H9 (cell line): ENCODE measurements at regions not wholly inside any gene's neighbourhood (a gene's known extent, or its start where the extent isn't known, plus 50 kb on each side); places are given as distances from the start of the nearest gene placed in this dataset.
A peak's percentile ranks its signal among the peaks of the same experiment; 100 is the strongest.

Experiments
- DNase-seq: peaks from one replicate; pipeline ENCODE4 v3.0.0-alpha.2; 2017
- H2AFZ ChIP-seq: one replicate; pipeline ENCODE4 v1.6.1; 2013; ENCODE audit warnings: mild to moderate bottlenecking, low read length, control low read depth, moderate library complexity
- H2AK5ac ChIP-seq: 2 replicates; pipeline ENCODE4 v1.6.1; 2013; ENCODE audit warnings: low read length, control low read depth, mixed read lengths; ENCODE audit not compliant: insufficient read length
- H2BK120ac ChIP-seq: one replicate; pipeline ENCODE4 v1.6.1; 2013; ENCODE audit warnings: low read depth, mild to moderate bottlenecking, low read length, control low read depth, inconsistent platforms; ENCODE audit not compliant: poor library complexity, severe bottlenecking
- H2BK12ac ChIP-seq: 2 replicates; pipeline ENCODE4 v1.6.1; 2013; ENCODE audit warnings: low read length, control low read depth, mixed read lengths, low read depth; ENCODE audit not compliant: insufficient read length
- H2BK15ac ChIP-seq: 2 replicates; pipeline ENCODE4 v1.6.1; 2013; ENCODE audit warnings: low read depth, low read length, control low read depth
- H2BK20ac ChIP-seq: one replicate; pipeline ENCODE4 v1.6.1; 2013; ENCODE audit warnings: low read depth, mild to moderate bottlenecking, low read length, control low read depth, inconsistent platforms; ENCODE audit not compliant: poor library complexity, severe bottlenecking
- H2BK5ac ChIP-seq: 2 replicates; pipeline ENCODE4 v1.6.1; 2013; ENCODE audit warnings: low read length, control low read depth, mixed read lengths; ENCODE audit not compliant: insufficient read length
- H3K14ac ChIP-seq: 2 replicates; pipeline ENCODE4 v1.6.1; 2013; ENCODE audit warnings: low read length, control low read depth; ENCODE audit not compliant: insufficient read depth
- H3K18ac ChIP-seq: 2 replicates; pipeline ENCODE4 v1.6.1; 2013; ENCODE audit warnings: low read depth, mild to moderate bottlenecking, mixed read lengths, low read length, control low read depth; ENCODE audit not compliant: insufficient read length
- H3K23ac ChIP-seq: 2 replicates; pipeline ENCODE4 v1.6.1; 2013; ENCODE audit warnings: low read length, control low read depth, mixed read lengths, low read depth; ENCODE audit not compliant: insufficient read length
- H3K23me2 ChIP-seq: 2 replicates; pipeline ENCODE4 v1.6.1; 2013; ENCODE audit warnings: low read depth, mild to moderate bottlenecking, mixed read lengths, low read length, control low read depth; ENCODE audit not compliant: insufficient read length, poor library complexity, severe bottlenecking
- H3K27ac ChIP-seq: 2 replicates; pipeline ENCODE4 v1.5.1; 2013; ENCODE audit warnings: low read length, control low read depth, mixed read lengths, low read depth; ENCODE audit not compliant: insufficient read length
- H3K27me3 ChIP-seq: 2 replicates; pipeline ENCODE4 v1.6.1; 2013; ENCODE audit warnings: low read length, control low read depth, inconsistent platforms; ENCODE audit not compliant: insufficient read depth
- H3K4ac ChIP-seq: 2 replicates; pipeline ENCODE4 v1.6.1; 2013; ENCODE audit warnings: low read depth, mild to moderate bottlenecking, control low read depth, inconsistent platforms, low read length, moderate library complexity
- H3K4me1 ChIP-seq: 2 replicates; pipeline ENCODE4 v1.6.1; 2013; ENCODE audit warnings: low read length, control low read depth, inconsistent platforms; ENCODE audit not compliant: insufficient read depth
- H3K4me2 ChIP-seq: 2 replicates; pipeline ENCODE4 v1.6.1; 2013; ENCODE audit warnings: low read length, control low read depth, mixed read lengths; ENCODE audit not compliant: insufficient read length, insufficient read depth
- H3K56ac ChIP-seq: 2 replicates; pipeline ENCODE4 v1.6.1; 2013; ENCODE audit warnings: low read depth, mild to moderate bottlenecking, mixed read lengths, low read length, control low read depth; ENCODE audit not compliant: insufficient read length
- H3K79me1 ChIP-seq: 2 replicates; pipeline ENCODE4 v1.6.1; 2013; ENCODE audit warnings: low read depth, mild to moderate bottlenecking, moderate library complexity, low read length, control low read depth, inconsistent platforms; ENCODE audit not compliant: insufficient read depth, poor library complexity, severe bottlenecking
- H3K79me2 ChIP-seq: 2 replicates; pipeline ENCODE4 v1.6.1; 2013; ENCODE audit warnings: low read length, control low read depth, inconsistent platforms; ENCODE audit not compliant: insufficient read depth
- H3K9ac ChIP-seq: 2 replicates; pipeline ENCODE4 v1.6.1; 2013; ENCODE audit warnings: low read length, control low read depth, mixed read lengths; ENCODE audit not compliant: insufficient read length; ENCODE audit errors: extremely low read depth
- H3K9me3 ChIP-seq: one replicate; pipeline ENCODE4 v1.6.1; 2013; ENCODE audit warnings: low read depth, low read length, inconsistent platforms; ENCODE audit not compliant: control insufficient read depth
- H3T11ph ChIP-seq: one replicate; pipeline ENCODE4 v1.6.1; 2013; ENCODE audit warnings: mild to moderate bottlenecking, low read length, control low read depth, inconsistent platforms
- H4K20me1 ChIP-seq: one replicate; pipeline ENCODE4 v1.6.1; 2013; ENCODE audit not compliant: control insufficient read depth, insufficient read length, insufficient read depth
- H4K5ac ChIP-seq: 2 replicates; pipeline ENCODE4 v1.6.1; 2013; ENCODE audit warnings: low read depth, mild to moderate bottlenecking, mixed read lengths, low read length, control low read depth; ENCODE audit not compliant: insufficient read length
- H4K8ac ChIP-seq: replicated peaks from 2 replicates; pipeline ENCODE4 v1.6.1; 2013; ENCODE audit warnings: low read length, control low read depth, mixed read lengths, low read depth; ENCODE audit not compliant: insufficient read length
- H4K91ac ChIP-seq: 2 replicates; pipeline ENCODE4 v1.6.1; 2013; ENCODE audit warnings: low read depth, mild to moderate bottlenecking, moderate library complexity, mixed read lengths, low read length, control low read depth; ENCODE audit not compliant: insufficient read length
- H3K27ac Mint-ChIP-seq, 3 experiments: 2 replicates in 2 of 3; 3 replicates in 1 of 3; pipeline ENCODE4 v1.8.0; 2020 to 2021; ENCODE audit warnings: mixed read lengths in 3 of 3, mild to moderate bottlenecking in 1 of 3, moderate library complexity in 1 of 3
- H3K27me3 Mint-ChIP-seq: 2 replicates; pipeline ENCODE4 v1.8.0; 2021; ENCODE audit warnings: low read depth, mild to moderate bottlenecking, moderate library complexity, mixed read lengths
- H3K36me3 Mint-ChIP-seq, 3 experiments: 2 replicates in 2 of 3; 3 replicates in 1 of 3; pipeline ENCODE4 v1.8.0; 2020 to 2021; ENCODE audit warnings: low read depth in 3 of 3, mixed read lengths in 3 of 3; ENCODE audit not compliant: insufficient read depth in 1 of 3
- H3K4me1 Mint-ChIP-seq, 2 experiments: 2 replicates each; pipeline ENCODE4 v1.8.0; 2020; ENCODE audit warnings: mixed read lengths in 2 of 2
- H3K4me3 Mint-ChIP-seq, 2 experiments: 2 replicates in 1 of 2; 3 replicates in 1 of 2; pipeline ENCODE4 v1.8.0; 2020 to 2021; ENCODE audit warnings: mild to moderate bottlenecking in 2 of 2, mixed read lengths in 2 of 2, moderate library complexity in 1 of 2
- H3K9me3 Mint-ChIP-seq, 2 experiments: 2 replicates in 1 of 2; 3 replicates in 1 of 2; pipeline ENCODE4 v1.8.0; 2020; ENCODE audit warnings: mild to moderate bottlenecking in 2 of 2, mixed read lengths in 2 of 2, moderate library complexity in 1 of 2
- WGBS: extraction: QIAGEN DNeasy Blood & Tissue Kit; methylation state at CpG from one replicate; pipeline ENCODE4 v1.1.7; 2013; ENCODE audit warnings: missing lambda C conversion rate, low lambda C conversion rate, mixed read lengths; ENCODE audit not compliant: insufficient read length; ENCODE audit errors: extremely low coverage; 5-methylcytosine and 5-hydroxymethylcytosine counted together
- TF ChIP-seq, protein P1 (sequence below): fragments of 200-600 bp; sonication (generic); conservative IDR thresholded peaks from 3 replicates; pipeline ENCODE4 v1.8.0; 2021; ENCODE audit warnings: antibody characterized with exemption, mild to moderate bottlenecking

DNA sequence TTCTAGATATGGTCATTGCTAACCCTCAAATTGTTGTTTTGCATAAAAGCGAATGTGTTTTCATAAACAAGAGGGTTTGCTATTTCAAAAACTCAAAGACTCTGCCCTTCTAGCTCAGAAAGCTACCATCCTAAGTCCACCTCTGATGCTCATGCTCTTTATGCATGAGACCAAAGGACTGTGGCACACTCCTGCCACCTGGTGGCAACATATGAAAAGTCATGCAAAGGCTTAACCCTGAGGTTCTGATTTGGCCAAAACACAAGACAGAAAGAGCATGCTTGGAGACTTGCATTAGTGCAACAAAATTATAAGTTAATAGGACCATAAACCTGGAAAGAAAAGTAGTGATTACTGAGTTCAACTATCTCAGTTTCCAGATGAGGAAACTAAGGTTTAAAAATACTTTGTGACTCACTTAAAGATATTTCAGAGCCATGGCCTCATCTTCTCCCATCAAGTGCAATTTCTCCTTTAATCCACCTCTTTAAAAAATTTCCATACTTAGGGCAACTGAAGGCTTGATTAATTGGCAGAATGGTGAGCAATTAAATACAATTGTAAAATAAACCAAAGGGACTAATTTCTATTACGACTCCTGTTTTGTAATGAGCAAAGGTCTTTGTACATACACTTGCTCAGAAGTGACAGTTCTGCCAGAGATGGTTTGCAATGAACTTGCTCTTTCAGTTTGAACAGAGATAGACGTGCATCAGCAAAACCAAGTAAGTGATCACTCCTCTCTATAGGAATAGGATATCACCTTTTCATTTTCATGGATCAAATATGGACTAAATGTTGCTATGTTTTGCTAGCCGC is 110.7 kb upstream of the RAD23B start:
- no CpG with 5 or more reads among the region's 4 CpGs for WGBS

More for the DNA sequence above, 110.7 kb upstream of the RAD23B start:
- 0 out of 2 replicates have a peak, but pooled peaks cover 3% of the 10 kb centered on the region for H3K4me1 ChIP-seq
- H4K8ac ChIP-seq = no peak overlapping the region
- no peaks in the 10 kb centered on the region for H3K27me3 ChIP-seq
- H4K5ac ChIP-seq = no peak overlapping the region
- no peaks in the 10 kb centered on the region for H3K79me2 ChIP-seq
- H2BK12ac ChIP-seq = no peak overlapping the region
- H3K14ac ChIP-seq = no peak overlapping the region
- no peaks in the 10 kb centered on the region for H3K9me3 ChIP-seq
- no peak overlapping the region for H3K27ac ChIP-seq
- no peak overlapping the region for H2AK5ac ChIP-seq
- peak; percentile 70 for DNase-seq
- no peak overlapping the region for H3K23ac ChIP-seq
- H3K79me1 ChIP-seq = no peaks in the 10 kb centered on the region
- Mint-ChIP-seq H3K27ac (no peak overlapping the region), H3K36me3 (peaks cover 0 to 3% (median 0%) of the 10 kb centered on the region in 3 experiments; a peak in 1 of 7 replicates), H3K9me3 (peaks cover 0 to 2% of the 10 kb centered on the region in 2 experiments; a peak in 2 of 5 replicates), H3K4me3 (no peak overlapping the region), H3K27me3 (no peaks in the 10 kb centered on the region; the same call in 1 of the 2 replicates), H3K4me1 (peaks cover 17 to 18% of the 10 kb centered on the region in 2 experiments)
- H3K23me2 ChIP-seq = no peaks in the 10 kb centered on the region
- H3T11ph ChIP-seq = no peak overlapping the region
- no peak overlapping the region for H3K18ac ChIP-seq
- no peak overlapping the region for H2AFZ ChIP-seq
- no peak overlapping the region for H3K56ac ChIP-seq
- H2BK15ac ChIP-seq = no peak overlapping the region
- no peak overlapping the region for H4K91ac ChIP-seq
- no peak overlapping the region for H2BK120ac ChIP-seq
- H3K9ac ChIP-seq = no peak overlapping the region
- no peak overlapping the region for H2BK20ac ChIP-seq
- TF ChIP-seq, protein P1, sequence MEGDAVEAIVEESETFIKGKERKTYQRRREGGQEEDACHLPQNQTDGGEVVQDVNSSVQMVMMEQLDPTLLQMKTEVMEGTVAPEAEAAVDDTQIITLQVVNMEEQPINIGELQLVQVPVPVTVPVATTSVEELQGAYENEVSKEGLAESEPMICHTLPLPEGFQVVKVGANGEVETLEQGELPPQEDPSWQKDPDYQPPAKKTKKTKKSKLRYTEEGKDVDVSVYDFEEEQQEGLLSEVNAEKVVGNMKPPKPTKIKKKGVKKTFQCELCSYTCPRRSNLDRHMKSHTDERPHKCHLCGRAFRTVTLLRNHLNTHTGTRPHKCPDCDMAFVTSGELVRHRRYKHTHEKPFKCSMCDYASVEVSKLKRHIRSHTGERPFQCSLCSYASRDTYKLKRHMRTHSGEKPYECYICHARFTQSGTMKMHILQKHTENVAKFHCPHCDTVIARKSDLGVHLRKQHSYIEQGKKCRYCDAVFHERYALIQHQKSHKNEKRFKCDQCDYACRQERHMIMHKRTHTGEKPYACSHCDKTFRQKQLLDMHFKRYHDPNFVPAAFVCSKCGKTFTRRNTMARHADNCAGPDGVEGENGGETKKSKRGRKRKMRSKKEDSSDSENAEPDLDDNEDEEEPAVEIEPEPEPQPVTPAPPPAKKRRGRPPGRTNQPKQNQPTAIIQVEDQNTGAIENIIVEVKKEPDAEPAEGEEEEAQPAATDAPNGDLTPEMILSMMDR = peak; percentile 92
- H4K20me1 ChIP-seq = no peaks in the 10 kb centered on the region
- no peak overlapping the region for H2BK5ac ChIP-seq
- H3K4ac ChIP-seq = no peak overlapping the region
- H3K4me2 ChIP-seq = no peak overlapping the region
